ENCODE measurements at regions not wholly inside any gene's neighbourhood (a gene's known extent, or its start where the extent isn't known, plus 50 kb on each side); places are given as distances from the start of the nearest gene placed in this dataset.

GRCh38 chr3:102179326-102180177 is 255.3 kb upstream of the ZPLD1 start:
- no peak for TF ChIP-seq CTCF (IDR thresholded peaks at IDR 0.05)
- no peak for TF ChIP-seq POLR2AphosphoS5 (IDR thresholded peaks at IDR 0.05)
